GM18858 (cell line): ENCODE measurements at regions not wholly inside any gene's neighbourhood (a gene's known extent, or its start where the extent isn't known, plus 50 kb on each side); places are given as distances from the start of the nearest gene placed in this dataset.
"Not testable (repeated sequence)": the region's sequence is repeated elsewhere in the genome, so short reads cannot be mapped to it uniquely, and the experiment has no call there.

Source experiments
- ATAC-seq: cut with Tn5 transposase; IDR thresholded peaks from one replicate; pipeline ENCODE4 v1.9.1; 2021; ENCODE audit not compliant: unreplicated experiment

- ATAC-seq = no peak
Measured at GRCh38 chr5:128784726-128785125, 180.6 kb upstream of the SLC27A6 start.

DNA sequence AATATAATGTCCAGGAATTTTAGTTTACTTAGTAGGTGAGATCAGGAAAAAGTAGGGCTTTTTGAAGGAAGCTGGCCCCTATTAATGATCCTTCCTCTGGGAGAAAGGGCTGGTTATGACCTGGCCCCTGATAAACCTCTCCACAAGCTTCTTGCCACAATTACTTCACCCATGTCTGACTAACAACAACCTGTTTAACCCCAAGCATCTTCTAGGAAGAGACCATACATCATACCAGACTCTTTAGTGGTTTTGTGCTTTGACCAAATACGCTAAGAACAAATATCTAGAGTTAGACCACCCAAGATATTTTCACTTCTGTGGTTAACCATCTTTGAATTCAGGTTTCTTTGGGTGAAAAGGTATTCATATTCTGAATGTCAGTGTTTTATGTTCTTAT, 174.0 kb upstream of the SLC27A6 start:
- ATAC-seq = no peak

GRCh38 chr5:128796506-128796905, 168.8 kb upstream of the SLC27A6 start:
- ATAC-seq = no peak

GRCh38 chr5:128798871-128799270, 166.4 kb upstream of the SLC27A6 start:
- ATAC-seq = no peak

DNA sequence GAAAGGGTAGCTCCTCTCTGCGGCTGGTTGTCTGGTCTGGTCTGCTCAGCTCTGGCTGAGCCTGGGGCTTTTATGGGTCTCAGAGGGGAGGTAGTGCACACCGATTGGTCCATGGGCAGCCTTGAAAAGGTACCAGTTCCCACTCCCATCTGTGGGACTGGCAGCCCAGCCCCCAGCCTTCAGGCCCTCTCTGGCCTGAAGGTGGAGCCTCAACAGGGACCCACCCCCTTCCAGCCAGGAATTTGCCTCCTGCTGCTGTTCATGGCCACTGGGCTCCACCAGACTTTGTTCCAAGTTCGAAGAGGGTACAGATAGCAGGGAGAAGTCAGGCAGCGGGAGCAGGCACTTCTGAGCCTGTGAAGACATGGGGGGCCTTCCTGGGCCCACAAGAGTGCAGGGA, 165.3 kb upstream of the SLC27A6 start:
- ATAC-seq = no peak

DNA sequence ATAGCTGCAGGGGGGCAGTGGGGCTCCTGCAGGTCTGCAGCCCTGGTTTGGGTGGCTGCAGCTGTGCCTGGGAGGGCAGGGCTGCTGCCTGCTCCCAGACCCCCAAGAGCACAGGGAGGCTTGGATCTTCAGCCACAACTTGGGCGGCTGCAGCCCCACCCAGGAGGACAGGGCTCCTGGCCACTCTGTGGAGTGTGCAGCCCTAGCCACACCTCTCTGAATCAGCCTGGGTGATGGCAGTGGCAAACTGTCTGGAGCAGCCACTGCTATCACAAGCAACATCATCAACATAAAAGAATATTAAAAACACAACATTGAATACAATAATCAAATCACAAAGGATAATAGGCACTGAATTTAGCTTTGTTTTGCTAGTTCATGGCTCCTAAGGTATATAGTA, 164.9 kb upstream of the SLC27A6 start:
- no peak for ATAC-seq

DNA sequence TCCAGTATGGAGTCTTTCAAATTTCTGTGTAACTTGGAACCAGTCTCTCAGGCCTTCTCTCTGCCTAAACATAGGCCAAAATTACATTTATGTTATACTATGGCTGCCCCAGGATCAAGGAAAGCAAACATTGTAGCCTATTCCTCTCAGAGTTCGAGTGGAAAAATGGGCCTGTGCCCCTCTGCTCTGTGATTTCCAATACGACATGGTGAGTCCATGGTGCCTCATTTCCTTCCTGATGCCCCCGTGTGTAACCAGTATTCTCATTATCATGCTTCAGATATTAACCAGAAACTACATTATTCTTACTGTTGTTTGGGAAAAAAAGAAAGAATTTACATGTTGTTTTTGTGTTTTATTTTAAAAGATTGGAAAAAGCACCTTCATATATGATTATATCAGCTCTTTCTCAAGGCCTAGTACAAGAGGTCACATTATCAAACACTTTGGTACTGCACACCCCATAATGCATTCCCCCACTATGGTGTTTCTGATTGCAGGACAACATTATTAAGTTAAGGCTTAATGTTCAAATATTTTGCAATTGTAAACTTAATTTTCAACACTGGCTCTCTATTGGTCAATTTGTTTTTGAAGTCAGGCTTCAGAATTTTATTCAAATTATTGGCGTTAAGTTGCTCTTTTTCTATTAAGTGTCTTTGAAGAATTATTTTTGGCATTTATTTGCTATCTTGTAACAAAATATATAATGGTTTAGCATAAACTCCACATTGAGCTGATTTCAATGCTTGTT, 151.8 kb upstream of the SLC27A6 start:
- ATAC-seq = no peak

DNA sequence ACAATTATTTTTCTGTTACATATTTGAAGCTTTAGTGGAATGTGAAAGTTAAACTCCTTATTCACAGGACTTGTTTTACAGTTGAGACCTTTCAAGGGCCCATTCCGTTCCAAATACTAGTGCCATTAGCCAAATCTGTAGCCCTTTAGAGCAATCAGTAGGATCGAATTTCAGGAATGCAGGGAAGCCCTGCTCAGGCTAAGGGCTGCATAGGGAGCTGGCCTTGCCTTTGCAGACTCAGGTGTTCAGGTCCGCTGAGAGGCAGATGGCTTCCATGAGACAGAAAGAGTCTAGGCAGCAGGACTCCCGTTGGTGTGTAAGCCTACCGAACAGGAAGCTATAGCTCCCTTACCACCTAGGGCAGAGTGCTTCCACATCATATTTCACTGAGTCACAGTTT, 150.1 kb upstream of the SLC27A6 start:
- no peak for ATAC-seq

DNA sequence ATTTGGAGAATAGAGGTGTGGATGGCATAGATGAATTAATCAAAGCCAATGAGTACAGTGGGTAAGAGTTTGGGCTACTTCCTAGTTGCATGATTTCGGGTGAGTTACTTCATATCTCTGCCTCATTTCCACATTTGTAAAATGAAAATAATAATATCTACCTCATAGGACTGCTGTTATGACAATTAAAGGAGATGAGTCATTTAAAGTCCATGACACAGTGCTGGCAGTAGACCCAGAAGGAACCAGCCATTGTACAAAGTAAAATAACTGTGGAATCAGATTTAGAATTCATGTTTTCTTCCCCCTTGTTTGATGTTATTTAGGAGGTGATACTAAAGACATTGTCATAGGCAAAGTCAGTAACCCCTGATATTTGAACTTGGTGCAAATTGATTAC, 139.5 kb upstream of the SLC27A6 start:
- ATAC-seq = no peak

GRCh38 chr5:128826275-128826674, 139.0 kb upstream of the SLC27A6 start:
- no peak for ATAC-seq

GRCh38 chr5:128836571-128836970, 128.7 kb upstream of the SLC27A6 start:
- ATAC-seq = no peak

DNA sequence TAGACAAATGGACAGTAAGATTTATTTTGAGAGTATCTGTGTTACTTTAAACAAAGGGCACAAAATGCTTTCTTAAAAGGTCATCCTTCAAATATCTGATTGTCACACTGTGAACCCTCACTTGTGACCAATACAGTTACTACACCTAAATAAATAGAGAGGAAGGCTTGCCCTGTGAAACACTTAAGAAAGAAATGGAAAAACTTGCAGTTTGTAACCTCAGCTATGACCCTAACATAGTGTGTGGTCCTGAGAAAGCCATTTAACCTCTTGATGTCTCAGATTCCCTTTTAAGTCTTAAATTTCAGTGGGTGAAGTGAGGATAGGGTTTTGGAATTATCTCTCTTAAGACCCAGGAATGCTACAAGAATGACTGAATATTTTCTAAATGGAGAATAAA, 126.7 kb upstream of the SLC27A6 start:
- ATAC-seq = no peak

DNA sequence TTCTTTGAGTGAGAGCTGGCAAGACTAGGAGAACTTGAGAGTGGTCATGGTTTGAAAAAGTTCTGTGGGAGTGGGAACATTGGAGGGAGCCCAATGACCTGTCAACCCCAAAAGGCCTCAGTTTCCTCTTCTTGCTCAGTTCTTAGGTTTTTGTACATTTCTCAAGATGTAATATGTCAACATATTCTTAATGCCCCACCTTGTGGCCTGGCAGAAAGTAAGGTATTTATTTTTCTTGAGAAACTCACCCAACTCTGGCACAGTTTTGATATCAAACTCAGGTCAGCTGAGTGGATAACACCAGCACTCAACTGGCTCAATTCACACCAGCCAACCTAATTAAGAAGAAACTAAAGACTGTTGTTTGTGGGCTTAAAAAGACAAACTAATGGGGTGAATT, 123.0 kb upstream of the SLC27A6 start:
- ATAC-seq = no peak

GRCh38 chr5:128844354-128844923, 120.8 kb upstream of the SLC27A6 start:
- no peak for ATAC-seq

GRCh38 chr5:128850049-128850448, 115.2 kb upstream of the SLC27A6 start:
- ATAC-seq = no peak

DNA sequence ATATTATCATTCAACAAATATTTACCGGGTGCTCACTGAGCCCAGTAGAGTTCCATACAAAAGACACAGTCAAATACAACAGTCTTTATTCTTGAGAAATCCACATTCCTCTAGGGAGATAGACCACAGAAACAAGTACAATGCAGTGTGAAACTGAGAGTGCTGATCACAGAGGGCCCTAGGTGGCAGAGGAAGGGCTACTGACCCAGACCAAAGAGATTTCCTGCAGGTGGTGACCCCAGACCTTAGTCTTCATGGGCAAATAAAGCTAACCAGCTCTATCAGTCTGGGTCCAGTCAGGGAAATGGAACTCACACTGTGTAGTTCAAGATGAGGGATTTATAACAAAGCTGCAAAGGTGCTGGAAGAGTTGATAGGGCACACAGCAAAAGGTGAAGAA, 110.4 kb upstream of the SLC27A6 start:
- no peak for ATAC-seq

DNA sequence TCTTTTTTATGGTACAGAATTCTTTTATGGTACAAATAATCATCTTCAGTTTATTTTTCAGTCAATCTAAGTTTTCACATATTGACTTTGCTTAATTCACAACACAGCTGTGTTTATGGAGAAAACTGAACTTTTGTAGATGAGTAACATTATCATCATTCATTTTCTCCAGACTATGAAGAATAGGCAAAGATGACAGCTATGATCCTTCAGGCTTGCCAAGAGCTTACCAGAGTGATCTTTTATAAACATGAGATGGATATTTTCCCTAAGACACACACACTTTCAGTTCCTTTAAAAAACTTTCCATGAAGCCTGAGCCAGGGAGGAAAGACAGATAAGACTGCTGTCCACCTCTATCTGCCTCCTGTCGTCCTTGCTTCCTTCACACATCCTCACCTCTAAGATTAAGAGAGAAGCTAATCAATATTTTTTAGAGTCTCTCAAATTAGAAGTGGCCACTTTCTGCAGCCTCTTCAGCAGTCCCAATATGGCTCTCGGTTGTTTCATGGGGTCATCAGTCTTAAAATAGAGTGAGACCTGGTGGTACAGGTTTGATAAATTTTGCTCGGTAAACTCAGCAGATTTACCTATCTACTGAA, 108.1 kb upstream of the SLC27A6 start:
- ATAC-seq = no peak

DNA sequence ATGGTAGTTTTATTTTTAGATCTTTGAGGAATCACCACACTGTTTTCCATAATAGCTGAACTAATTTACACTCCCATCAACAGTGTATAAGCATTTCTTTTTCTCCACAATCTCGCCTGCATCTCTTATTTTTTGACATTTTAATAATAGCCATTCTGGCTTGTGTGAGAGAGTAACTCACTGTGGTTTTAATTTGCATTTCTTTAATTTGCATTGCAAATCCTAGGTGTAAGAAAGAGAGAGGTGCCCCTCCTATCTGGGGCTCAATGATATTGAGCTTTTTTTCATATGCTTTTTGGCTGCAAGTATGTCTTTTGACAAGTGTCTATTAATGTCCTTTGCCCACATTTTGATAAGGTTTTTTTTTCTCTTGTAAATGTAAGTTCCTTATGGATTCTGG, 106.3 kb upstream of the SLC27A6 start:
- no peak for ATAC-seq

- ATAC-seq = not testable (repeated sequence)
Measured at GRCh38 chr5:128861155-128861554, 104.1 kb upstream of the SLC27A6 start.

DNA sequence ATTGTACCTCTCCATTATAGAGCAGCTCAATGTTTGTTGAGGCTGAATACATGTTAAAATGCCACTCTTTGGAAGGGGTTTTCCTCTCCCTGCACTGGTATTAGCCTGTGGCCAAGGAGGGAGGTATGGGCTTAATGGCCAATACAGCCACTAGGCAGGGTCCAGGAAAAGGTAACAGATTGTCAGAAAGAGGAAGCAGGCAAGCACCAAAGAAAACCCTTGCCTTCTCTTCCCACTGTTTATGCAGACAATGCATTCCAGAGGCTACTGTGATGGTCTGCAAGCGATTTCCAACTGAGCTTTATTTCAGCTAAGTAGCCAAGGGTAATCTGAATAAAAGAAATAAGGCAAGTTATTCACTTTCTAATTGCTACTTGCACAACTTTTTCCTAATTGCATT, 95.3 kb upstream of the SLC27A6 start:
- no peak for ATAC-seq

DNA sequence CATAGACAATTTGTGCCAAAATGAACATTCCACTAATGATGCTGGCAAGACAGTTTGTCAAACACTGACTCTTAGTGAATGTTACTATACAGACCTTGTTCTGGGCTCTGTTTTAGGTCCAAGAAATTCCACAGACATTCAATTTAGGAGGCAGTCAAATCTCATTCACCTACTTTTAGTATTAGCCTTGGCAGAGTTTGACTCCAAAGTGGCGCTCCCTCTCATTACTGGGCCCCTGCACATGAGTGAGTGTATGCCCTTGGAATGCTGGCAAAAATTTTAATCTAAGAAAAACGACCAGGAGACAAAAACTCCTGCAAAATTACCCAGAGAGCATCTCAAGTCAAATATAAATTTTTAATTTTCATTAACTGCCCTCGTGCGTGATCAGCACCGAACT, 94.9 kb upstream of the SLC27A6 start:
- no peak for ATAC-seq

GRCh38 chr5:128870923-128871322, 94.4 kb upstream of the SLC27A6 start:
- ATAC-seq = no peak
